ENCODE measurements at regions not wholly inside any gene's neighbourhood (a gene's known extent, or its start where the extent isn't known, plus 50 kb on each side); places are given as distances from the start of the nearest gene placed in this dataset.

- no peak for DNase-seq (ENCODE audit: low read depth in 2 of 3, low spot score in 2 of 3)
Observed at GRCh38 chr2:128490321-128490720, 171.7 kb upstream of the HS6ST1 start.

- no peak for DNase-seq (ENCODE audit: low read depth in 2 of 3, low spot score in 2 of 3)
Observed at GRCh38 chr2:128490881-128491691, 172.4 kb upstream of the HS6ST1 start.

- no peak for DNase-seq (ENCODE audit: low read depth in 2 of 3, low spot score in 2 of 3)
Observed at GRCh38 chr2:128491692-128492244, 173.1 kb upstream of the HS6ST1 start.

GRCh38 chr2:128492966-128493811, 174.5 kb upstream of the HS6ST1 start:
- DNase-seq (ENCODE audit: low read depth in 2 of 3, low spot score in 2 of 3): no peak

- DNase-seq (ENCODE audit: low read depth in 2 of 3, low spot score in 2 of 3): no peak
Observed at GRCh38 chr2:128493880-128494279, 175.2 kb upstream of the HS6ST1 start.

- DNase-seq (ENCODE audit: low read depth in 2 of 3, low spot score in 2 of 3): no peak
Observed at GRCh38 chr2:128494307-128494639, 175.6 kb upstream of the HS6ST1 start.

- peak in 1 of 3 donors; percentile 23 for DNase-seq (ENCODE audit: low read depth in 2 of 3, low spot score in 2 of 3)
Observed at GRCh38 chr2:128494640-128495321, 176.1 kb upstream of the HS6ST1 start.

- no peak for DNase-seq (ENCODE audit: low read depth in 2 of 3, low spot score in 2 of 3)
Observed at GRCh38 chr2:128495996-128496547, 177.4 kb upstream of the HS6ST1 start.

- DNase-seq (ENCODE audit: low read depth in 2 of 3, low spot score in 2 of 3): no peak
Observed at GRCh38 chr2:128496700-128497099, 178.0 kb upstream of the HS6ST1 start.

GRCh38 chr2:128497461-128497860, 178.8 kb upstream of the HS6ST1 start:
- no peak for DNase-seq (ENCODE audit: low read depth in 2 of 3, low spot score in 2 of 3)

GRCh38 chr2:128498086-128498485, 179.4 kb upstream of the HS6ST1 start:
- DNase-seq (ENCODE audit: low read depth in 2 of 3, low spot score in 2 of 3): no peak

GRCh38 chr2:128498589-128498988, 179.9 kb upstream of the HS6ST1 start:
- no peak for DNase-seq (ENCODE audit: low read depth in 2 of 3, low spot score in 2 of 3)

- DNase-seq (ENCODE audit: low read depth in 2 of 3, low spot score in 2 of 3): no peak
Observed at GRCh38 chr2:128499367-128500137, 180.9 kb upstream of the HS6ST1 start.

GRCh38 chr2:128500138-128500800, 181.6 kb upstream of the HS6ST1 start:
- DNase-seq (ENCODE audit: low read depth in 2 of 3, low spot score in 2 of 3): peak in 1 of 3 donors; percentile 49

- DNase-seq (ENCODE audit: low read depth in 2 of 3, low spot score in 2 of 3): no peak
Observed at GRCh38 chr2:128501006-128501690, 182.5 kb upstream of the HS6ST1 start.

- no peak for DNase-seq (ENCODE audit: low read depth in 2 of 3, low spot score in 2 of 3)
Observed at GRCh38 chr2:128501700-128502099, 183.0 kb upstream of the HS6ST1 start.

- no peak for DNase-seq (ENCODE audit: low read depth in 2 of 3, low spot score in 2 of 3)
Observed at GRCh38 chr2:128502200-128502599, 183.5 kb upstream of the HS6ST1 start.

GRCh38 chr2:128502638-128503246, 184.1 kb upstream of the HS6ST1 start:
- DNase-seq (ENCODE audit: low read depth in 2 of 3, low spot score in 2 of 3): no peak

All from hematopoietic multipotent progenitor cell (in vitro differentiated cells).